ENCODE measurements at regions not wholly inside any gene's neighbourhood (a gene's known extent, or its start where the extent isn't known, plus 50 kb on each side); places are given as distances from the start of the nearest gene placed in this dataset.
A peak's percentile ranks its signal among the peaks of the same experiment; 100 is the strongest.
"Not testable (repeated sequence)": the region's sequence is repeated elsewhere in the genome, so short reads cannot be mapped to it uniquely, and the experiment has no call there.

GRCh38 chr11:42837994-42838393, 473.8 kb upstream of the API5 start:
- DNase-seq (ENCODE audit: low spot score), result no peak

- DNase-seq (ENCODE audit: low spot score), result no peak
Observed at GRCh38 chr11:42840176-42840829, 471.5 kb upstream of the API5 start.

GRCh38 chr11:42840860-42841259, 470.9 kb upstream of the API5 start:
- DNase-seq (ENCODE audit: low spot score), result no peak

- DNase-seq (ENCODE audit: low spot score), result no peak
Observed at GRCh38 chr11:42841556-42841955, 470.2 kb upstream of the API5 start.

- DNase-seq (ENCODE audit: low spot score), result no peak
Observed at GRCh38 chr11:42849362-42849761, 462.4 kb upstream of the API5 start.

- no peak for DNase-seq (ENCODE audit: low spot score)
Observed at GRCh38 chr11:42857344-42857743, 454.5 kb upstream of the API5 start.

- DNase-seq (ENCODE audit: low spot score), result no peak
Observed at GRCh38 chr11:42870480-42870879, 441.3 kb upstream of the API5 start.

GRCh38 chr11:42873800-42874405, 437.9 kb upstream of the API5 start:
- not testable (repeated sequence) for DNase-seq (ENCODE audit: low spot score)

GRCh38 chr11:42881335-42881734, 430.5 kb upstream of the API5 start:
- not testable (repeated sequence) for DNase-seq (ENCODE audit: low spot score)

- no peak for DNase-seq (ENCODE audit: low spot score)
Observed at GRCh38 chr11:42890773-42891172, 421.0 kb upstream of the API5 start.

- DNase-seq (ENCODE audit: low spot score), result no peak
Observed at GRCh38 chr11:42901084-42901483, 410.7 kb upstream of the API5 start.

GRCh38 chr11:42906226-42906625, 405.6 kb upstream of the API5 start:
- DNase-seq (ENCODE audit: low spot score), result no peak

GRCh38 chr11:42913731-42914130, 398.1 kb upstream of the API5 start:
- DNase-seq (ENCODE audit: low spot score), result no peak

- DNase-seq (ENCODE audit: low spot score), result no peak
Observed at GRCh38 chr11:42923651-42924050, 388.1 kb upstream of the API5 start.

GRCh38 chr11:42925916-42926315, 385.9 kb upstream of the API5 start:
- no peak for DNase-seq (ENCODE audit: low spot score)

- no peak for DNase-seq (ENCODE audit: low spot score)
Observed at GRCh38 chr11:42947405-42947804, 364.4 kb upstream of the API5 start.

GRCh38 chr11:42949738-42950376, 361.9 kb upstream of the API5 start:
- not testable (repeated sequence) for DNase-seq (ENCODE audit: low spot score)

- DNase-seq (ENCODE audit: low spot score), result peak; percentile 27
Observed at GRCh38 chr11:42951266-42951665, 360.5 kb upstream of the API5 start.

GRCh38 chr11:42957831-42958230, 354.0 kb upstream of the API5 start:
- no peak for DNase-seq (ENCODE audit: low spot score)

- no peak for DNase-seq (ENCODE audit: low spot score)
Observed at GRCh38 chr11:42958635-42959034, 353.2 kb upstream of the API5 start.

- no peak for DNase-seq (ENCODE audit: low spot score)
Observed at GRCh38 chr11:42960521-42961088, 351.2 kb upstream of the API5 start.

GRCh38 chr11:42967653-42968052, 344.1 kb upstream of the API5 start:
- no peak for DNase-seq (ENCODE audit: low spot score)

GRCh38 chr11:42972741-42973140, 339.1 kb upstream of the API5 start:
- no peak for DNase-seq (ENCODE audit: low spot score)

All from H4 (cell line).